ENCODE measurements at regions not wholly inside any gene's neighbourhood (a gene's known extent, or its start where the extent isn't known, plus 50 kb on each side); places are given as distances from the start of the nearest gene placed in this dataset.

DNA sequence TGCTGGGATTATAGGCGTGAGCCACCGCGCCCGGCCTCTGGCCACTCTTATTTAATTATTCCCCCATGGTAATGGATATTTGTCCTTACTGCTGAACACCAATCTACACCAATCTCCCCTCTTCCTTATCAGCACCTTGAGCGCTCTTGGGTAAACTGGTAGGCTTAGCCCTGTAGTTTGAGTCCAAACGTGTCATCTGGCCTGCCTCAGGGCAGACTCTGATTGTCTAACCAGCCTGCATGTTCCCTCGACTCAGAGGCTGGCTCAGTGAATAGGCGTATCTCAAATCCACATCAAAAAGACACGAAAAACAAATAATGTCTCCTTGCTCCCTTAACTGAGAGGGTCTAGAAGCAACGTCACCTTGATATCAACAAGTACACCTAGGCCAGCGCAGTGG, 260.9 kb downstream of the TFAP2C start:
- TF ChIP-seq, protein P1, sequence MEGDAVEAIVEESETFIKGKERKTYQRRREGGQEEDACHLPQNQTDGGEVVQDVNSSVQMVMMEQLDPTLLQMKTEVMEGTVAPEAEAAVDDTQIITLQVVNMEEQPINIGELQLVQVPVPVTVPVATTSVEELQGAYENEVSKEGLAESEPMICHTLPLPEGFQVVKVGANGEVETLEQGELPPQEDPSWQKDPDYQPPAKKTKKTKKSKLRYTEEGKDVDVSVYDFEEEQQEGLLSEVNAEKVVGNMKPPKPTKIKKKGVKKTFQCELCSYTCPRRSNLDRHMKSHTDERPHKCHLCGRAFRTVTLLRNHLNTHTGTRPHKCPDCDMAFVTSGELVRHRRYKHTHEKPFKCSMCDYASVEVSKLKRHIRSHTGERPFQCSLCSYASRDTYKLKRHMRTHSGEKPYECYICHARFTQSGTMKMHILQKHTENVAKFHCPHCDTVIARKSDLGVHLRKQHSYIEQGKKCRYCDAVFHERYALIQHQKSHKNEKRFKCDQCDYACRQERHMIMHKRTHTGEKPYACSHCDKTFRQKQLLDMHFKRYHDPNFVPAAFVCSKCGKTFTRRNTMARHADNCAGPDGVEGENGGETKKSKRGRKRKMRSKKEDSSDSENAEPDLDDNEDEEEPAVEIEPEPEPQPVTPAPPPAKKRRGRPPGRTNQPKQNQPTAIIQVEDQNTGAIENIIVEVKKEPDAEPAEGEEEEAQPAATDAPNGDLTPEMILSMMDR (IDR thresholded peaks at IDR 0.05; ENCODE audit: low read depth, low read length, poor library complexity, severe bottlenecking): no peak
- TF ChIP-seq EZH2phosphoT487 (IDR thresholded peaks at IDR 0.05; ENCODE audit: borderline replicate concordance, low read length): no peak
